K562 (cell line): ENCODE measurements at regions not wholly inside any gene's neighbourhood (a gene's known extent, or its start where the extent isn't known, plus 50 kb on each side); places are given as distances from the start of the nearest gene placed in this dataset.

Experiments used
- ATF7 ChIP-seq: fragments of 450-650 bp; IDR thresholded peaks from 2 replicates; pipeline ENCODE4 v1.7.1; 2014; ENCODE audit warnings: mild to moderate bottlenecking, moderate library complexity
- CTBP1 ChIP-seq: fragments of 450-650 bp; IDR thresholded peaks from 2 replicates; pipeline ENCODE4 v1.6.1; 2016; ENCODE audit warnings: borderline replicate concordance
- ETV1 ChIP-seq: fragments of 450-650 bp; conservative IDR thresholded peaks from 2 replicates; pipeline ENCODE4 v1.6.1; 2016; ENCODE audit warnings: missing genetic modification characterization, control low read depth, low read depth, missing compliant biosample characterization
- HNRNPL ChIP-seq: fragments of 200-400 bp; formaldehyde crosslinking; IDR thresholded peaks from 2 replicates; pipeline ENCODE4 v1.6.1; 2017; ENCODE audit warnings: low read depth, mild to moderate bottlenecking, low read length
- MAFG ChIP-seq: fragments of 450-650 bp; conservative IDR thresholded peaks from 2 replicates; pipeline ENCODE4 v1.6.1; 2016; ENCODE audit warnings: missing genetic modification characterization, missing compliant biosample characterization
- MECOM ChIP-seq: fragments of 250-450 bp; sonication (Bioruptor Pico); IDR thresholded peaks from 2 replicates; pipeline ENCODE4 v1.8.0; 2022; ENCODE audit warnings: inconsistent platforms
- MTA1 ChIP-seq: fragments of 450-650 bp; IDR thresholded peaks from 2 replicates; pipeline ENCODE4 v1.6.1; 2017; ENCODE audit warnings: borderline replicate concordance
- MXI1 ChIP-seq: IDR thresholded peaks from 2 replicates; pipeline ENCODE4 v1.6.1; 2011; ENCODE audit warnings: low read depth, mild to moderate bottlenecking, improper control_type of control experiment, low read length
- RBFOX2 ChIP-seq: fragments of 200-400 bp; formaldehyde crosslinking; IDR thresholded peaks from 2 replicates; pipeline ENCODE4 v1.6.1; 2017; ENCODE audit warnings: low read depth, mild to moderate bottlenecking, low read length, moderate library complexity
- RBM22 ChIP-seq: fragments of 200-400 bp; formaldehyde crosslinking; IDR thresholded peaks from 2 replicates; pipeline ENCODE4 v1.6.1; 2018; ENCODE audit warnings: low read length, low read depth; ENCODE audit not compliant: poor library complexity, severe bottlenecking
- ZNF830 ChIP-seq: fragments of 250-450 bp; sonication (Bioruptor Pico); IDR thresholded peaks from 2 replicates; pipeline ENCODE4 v1.5.0; 2021; ENCODE audit warnings: mild to moderate bottlenecking
- TF ChIP-seq, protein P1 (sequence below): fragments of 200-800 bp; sonication (Bioruptor generic); IDR thresholded peaks from 2 replicates; pipeline ENCODE4 v1.6.1; 2017; ENCODE audit warnings: missing genetic modification characterization, missing compliant biosample characterization
- TF ChIP-seq, protein P2 (sequence below): fragments of 250-450 bp; sonication (Bioruptor Pico); IDR thresholded peaks from 2 replicates; pipeline ENCODE4 v1.5.0; 2021
- TF ChIP-seq, protein P3 (sequence below): IDR thresholded peaks from 3 replicates; pipeline ENCODE4 v1.6.1; 2011; ENCODE audit warnings: borderline replicate concordance, mild to moderate bottlenecking, moderate library complexity; ENCODE audit not compliant: insufficient read length; ENCODE audit errors: extremely low read depth
- TF ChIP-seq, protein P4 (sequence below): sonication (generic); formaldehyde crosslinking; IDR thresholded peaks from 2 replicates; pipeline ENCODE4 v1.5.0; 2020; ENCODE audit warnings: missing genetic modification reagents
- TF ChIP-seq, protein P5 (sequence below), 3 experiments: fragments of 200-800 bp in 1 of 3; sonication (Bioruptor generic) in 1 of 3; sonication (generic) in 1 of 3; formaldehyde crosslinking in 1 of 3; IDR thresholded peaks; 2 replicates each; pipeline versions ENCODE4 v1.6.1 to v1.8.0; 2016 to 2022; ENCODE audit warnings: mild to moderate bottlenecking in 2 of 3, missing compliant biosample characterization in 2 of 3, missing genetic modification characterization in 2 of 3, missing genetic modification reagents in 1 of 3

DNA sequence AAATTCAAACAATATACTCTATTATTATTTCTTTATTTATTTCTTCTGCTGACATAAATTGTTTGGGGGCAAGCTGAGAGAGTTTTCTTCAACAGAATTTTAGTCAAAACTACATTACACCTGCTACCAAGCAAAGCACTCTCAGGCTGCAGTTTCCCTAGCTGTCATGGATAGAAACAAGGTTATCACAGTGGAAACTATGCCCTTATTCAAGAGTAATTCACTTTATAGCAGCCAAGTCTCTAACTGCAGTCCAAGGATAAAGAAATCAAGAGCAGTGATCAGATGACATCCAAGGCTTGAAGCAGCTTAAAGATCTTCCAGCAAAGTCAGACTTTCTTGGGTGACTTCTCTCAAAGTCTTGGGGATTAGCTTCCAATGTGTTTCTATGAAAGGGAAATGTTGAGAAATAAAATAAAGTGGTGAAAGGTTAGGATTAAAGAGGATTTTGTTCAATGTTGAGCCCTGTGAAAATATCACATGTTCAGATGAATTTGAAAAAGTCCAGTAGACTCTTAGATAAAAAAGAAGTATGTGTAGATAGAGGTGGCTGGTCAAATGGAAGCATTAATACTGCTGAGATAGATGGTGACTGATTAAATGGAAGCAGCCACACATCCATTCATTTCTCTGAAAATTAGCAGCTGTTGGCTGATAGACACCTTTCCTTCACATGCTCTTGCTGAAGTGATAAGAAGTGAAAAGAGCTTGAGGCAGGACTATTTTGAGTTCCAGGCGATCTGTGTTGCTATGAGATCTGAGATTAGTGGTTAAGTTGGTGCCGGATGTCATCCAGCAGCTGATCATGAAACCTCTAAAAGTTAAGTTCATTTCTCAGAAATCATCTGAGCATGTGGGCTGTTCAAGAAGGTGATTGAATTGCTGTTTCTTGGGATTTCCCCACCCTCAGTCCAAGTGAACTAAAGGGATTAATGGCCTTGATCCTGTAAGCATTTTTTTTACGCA lies 257.8 kb upstream of the BTG1 start (continued):
- TF ChIP-seq, protein P1, sequence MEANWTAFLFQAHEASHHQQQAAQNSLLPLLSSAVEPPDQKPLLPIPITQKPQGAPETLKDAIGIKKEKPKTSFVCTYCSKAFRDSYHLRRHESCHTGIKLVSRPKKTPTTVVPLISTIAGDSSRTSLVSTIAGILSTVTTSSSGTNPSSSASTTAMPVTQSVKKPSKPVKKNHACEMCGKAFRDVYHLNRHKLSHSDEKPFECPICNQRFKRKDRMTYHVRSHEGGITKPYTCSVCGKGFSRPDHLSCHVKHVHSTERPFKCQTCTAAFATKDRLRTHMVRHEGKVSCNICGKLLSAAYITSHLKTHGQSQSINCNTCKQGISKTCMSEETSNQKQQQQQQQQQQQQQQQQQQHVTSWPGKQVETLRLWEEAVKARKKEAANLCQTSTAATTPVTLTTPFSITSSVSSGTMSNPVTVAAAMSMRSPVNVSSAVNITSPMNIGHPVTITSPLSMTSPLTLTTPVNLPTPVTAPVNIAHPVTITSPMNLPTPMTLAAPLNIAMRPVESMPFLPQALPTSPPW (CRISPR knock-in tag): peak; percentile 75
- no peak for TF ChIP-seq RBFOX2
- TF ChIP-seq, protein P2, sequence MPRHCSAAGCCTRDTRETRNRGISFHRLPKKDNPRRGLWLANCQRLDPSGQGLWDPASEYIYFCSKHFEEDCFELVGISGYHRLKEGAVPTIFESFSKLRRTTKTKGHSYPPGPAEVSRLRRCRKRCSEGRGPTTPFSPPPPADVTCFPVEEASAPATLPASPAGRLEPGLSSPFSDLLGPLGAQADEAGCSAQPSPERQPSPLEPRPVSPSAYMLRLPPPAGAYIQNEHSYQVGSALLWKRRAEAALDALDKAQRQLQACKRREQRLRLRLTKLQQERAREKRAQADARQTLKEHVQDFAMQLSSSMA (CRISPR knock-in tag): no peak
- peak; percentile 86 for TF ChIP-seq MXI1
- TF ChIP-seq, protein P3, sequence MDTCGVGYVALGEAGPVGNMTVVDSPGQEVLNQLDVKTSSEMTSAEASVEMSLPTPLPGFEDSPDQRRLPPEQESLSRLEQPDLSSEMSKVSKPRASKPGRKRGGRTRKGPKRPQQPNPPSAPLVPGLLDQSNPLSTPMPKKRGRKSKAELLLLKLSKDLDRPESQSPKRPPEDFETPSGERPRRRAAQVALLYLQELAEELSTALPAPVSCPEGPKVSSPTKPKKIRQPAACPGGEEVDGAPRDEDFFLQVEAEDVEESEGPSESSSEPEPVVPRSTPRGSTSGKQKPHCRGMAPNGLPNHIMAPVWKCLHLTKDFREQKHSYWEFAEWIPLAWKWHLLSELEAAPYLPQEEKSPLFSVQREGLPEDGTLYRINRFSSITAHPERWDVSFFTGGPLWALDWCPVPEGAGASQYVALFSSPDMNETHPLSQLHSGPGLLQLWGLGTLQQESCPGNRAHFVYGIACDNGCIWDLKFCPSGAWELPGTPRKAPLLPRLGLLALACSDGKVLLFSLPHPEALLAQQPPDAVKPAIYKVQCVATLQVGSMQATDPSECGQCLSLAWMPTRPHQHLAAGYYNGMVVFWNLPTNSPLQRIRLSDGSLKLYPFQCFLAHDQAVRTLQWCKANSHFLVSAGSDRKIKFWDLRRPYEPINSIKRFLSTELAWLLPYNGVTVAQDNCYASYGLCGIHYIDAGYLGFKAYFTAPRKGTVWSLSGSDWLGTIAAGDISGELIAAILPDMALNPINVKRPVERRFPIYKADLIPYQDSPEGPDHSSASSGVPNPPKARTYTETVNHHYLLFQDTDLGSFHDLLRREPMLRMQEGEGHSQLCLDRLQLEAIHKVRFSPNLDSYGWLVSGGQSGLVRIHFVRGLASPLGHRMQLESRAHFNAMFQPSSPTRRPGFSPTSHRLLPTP: no peak
- peak; percentile 39; the same call in 1 of the 2 replicates for TF ChIP-seq MECOM
- peak; percentile 80 for TF ChIP-seq ATF7
- TF ChIP-seq MTA1: peak; percentile 91
- peak; percentile 94 for TF ChIP-seq CTBP1
- peak; percentile 99 for TF ChIP-seq ETV1 (tag)
- TF ChIP-seq, protein P4, sequence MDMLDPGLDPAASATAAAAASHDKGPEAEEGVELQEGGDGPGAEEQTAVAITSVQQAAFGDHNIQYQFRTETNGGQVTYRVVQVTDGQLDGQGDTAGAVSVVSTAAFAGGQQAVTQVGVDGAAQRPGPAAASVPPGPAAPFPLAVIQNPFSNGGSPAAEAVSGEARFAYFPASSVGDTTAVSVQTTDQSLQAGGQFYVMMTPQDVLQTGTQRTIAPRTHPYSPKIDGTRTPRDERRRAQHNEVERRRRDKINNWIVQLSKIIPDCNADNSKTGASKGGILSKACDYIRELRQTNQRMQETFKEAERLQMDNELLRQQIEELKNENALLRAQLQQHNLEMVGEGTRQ (CRISPR knock-in tag): no peak
- TF ChIP-seq RBM22: no peak
- no peak for TF ChIP-seq HNRNPL
- TF ChIP-seq, protein P5, sequence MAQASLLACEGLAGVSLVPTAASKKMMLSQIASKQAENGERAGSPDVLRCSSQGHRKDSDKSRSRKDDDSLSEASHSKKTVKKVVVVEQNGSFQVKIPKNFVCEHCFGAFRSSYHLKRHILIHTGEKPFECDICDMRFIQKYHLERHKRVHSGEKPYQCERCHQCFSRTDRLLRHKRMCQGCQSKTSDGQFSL (CRISPR knock-in tag; IDR thresholded peaks at IDR 0.05): no peak
- TF ChIP-seq, protein P5 (tag; IDR thresholded peaks at IDR 0.05): no peak
- no peak for TF ChIP-seq ZNF830 (CRISPR knock-in tag)
- TF ChIP-seq MAFG: peak; percentile 68
